ENCODE measurements at regions not wholly inside any gene's neighbourhood (a gene's known extent, or its start where the extent isn't known, plus 50 kb on each side); places are given as distances from the start of the nearest gene placed in this dataset.
A peak's percentile ranks its signal among the peaks of the same experiment; 100 is the strongest.

DNA sequence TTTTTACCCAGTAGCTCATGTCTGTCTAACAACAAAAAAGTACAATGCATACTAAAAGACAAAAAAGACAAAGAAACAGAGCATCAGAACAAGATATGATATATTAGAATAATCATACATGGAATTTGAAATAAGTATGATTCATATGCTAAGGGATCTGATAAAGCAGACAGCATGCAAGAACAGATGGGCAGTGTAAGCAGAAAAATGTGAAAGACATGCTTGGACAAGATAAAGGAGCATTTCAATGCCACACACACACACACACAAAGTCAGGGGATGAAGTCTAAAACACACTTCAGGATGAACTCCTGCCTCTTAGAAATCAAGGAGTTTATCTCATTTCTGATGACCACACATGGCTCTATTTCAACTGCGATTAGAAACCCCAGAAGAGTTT is 649.6 kb upstream of the NDST4 start:
- WGBS (ENCODE audit: insufficient coverage) = no CpG with 5 or more reads among the region's 1 CpG
- intact Hi-C loops (cut with micrococcal nuclease) = no loop called here
- Histone ChIP-seq H2AFZ (ENCODE audit: insufficient read depth, low read depth, low read length, poor library complexity, severe bottlenecking) (no peak overlapping the region), H3K27ac (ENCODE audit: low read depth in 1 of 2, low read length in 2 of 2) (no peak overlapping the region), H3K4me1 (ENCODE audit: control insufficient read depth in 1 of 2, insufficient read depth in 2 of 2, low read length in 2 of 2) (no peaks in the 10 kb centered on the region), H3K36me3 (replicated peaks in 1 of 2; ENCODE audit: control insufficient read depth in 1 of 2, insufficient read depth in 2 of 2, low read length in 2 of 2) (no peaks in the 10 kb centered on the region), H3K9ac (ENCODE audit: insufficient read depth, low read length, poor library complexity, severe bottlenecking) (no peak overlapping the region), H3K4me3 (replicated peaks in 1 of 3; ENCODE audit: low read depth in 2 of 3, low read length in 3 of 3) (no peak overlapping the region), H3K27me3 (ENCODE audit: control insufficient read depth in 2 of 2, insufficient read depth in 2 of 2, low read length in 2 of 2) (no peaks in the 10 kb centered on the region), H3K4me2 (replicated peaks; ENCODE audit: extremely low read depth, low read length, poor library complexity, severe bottlenecking) (no peak overlapping the region), H3K9me3 (replicated peaks in 1 of 2; ENCODE audit: control insufficient read depth in 1 of 2, insufficient read depth in 1 of 2, low read length in 2 of 2) (no peaks in the 10 kb centered on the region), H4K20me1 (ENCODE audit: insufficient read depth, low read length) (no peaks in the 10 kb centered on the region), H3K79me2 (ENCODE audit: insufficient read depth, low read length) (no peaks in the 10 kb centered on the region)
- Mint-ChIP-seq H3K27me3 (ENCODE audit: low read depth in 3 of 3) (peaks cover 0 to 2% (median 0%) of the 10 kb centered on the region in 3 donors), H3K4me3 (no peak overlapping the region), H3K4me1 (no peaks in the 10 kb centered on the region), H3K27ac (no peak overlapping the region), H3K9me3 (no peaks in the 10 kb centered on the region), H3K36me3 (no peaks in the 10 kb centered on the region)
- TF ChIP-seq, protein P1, sequence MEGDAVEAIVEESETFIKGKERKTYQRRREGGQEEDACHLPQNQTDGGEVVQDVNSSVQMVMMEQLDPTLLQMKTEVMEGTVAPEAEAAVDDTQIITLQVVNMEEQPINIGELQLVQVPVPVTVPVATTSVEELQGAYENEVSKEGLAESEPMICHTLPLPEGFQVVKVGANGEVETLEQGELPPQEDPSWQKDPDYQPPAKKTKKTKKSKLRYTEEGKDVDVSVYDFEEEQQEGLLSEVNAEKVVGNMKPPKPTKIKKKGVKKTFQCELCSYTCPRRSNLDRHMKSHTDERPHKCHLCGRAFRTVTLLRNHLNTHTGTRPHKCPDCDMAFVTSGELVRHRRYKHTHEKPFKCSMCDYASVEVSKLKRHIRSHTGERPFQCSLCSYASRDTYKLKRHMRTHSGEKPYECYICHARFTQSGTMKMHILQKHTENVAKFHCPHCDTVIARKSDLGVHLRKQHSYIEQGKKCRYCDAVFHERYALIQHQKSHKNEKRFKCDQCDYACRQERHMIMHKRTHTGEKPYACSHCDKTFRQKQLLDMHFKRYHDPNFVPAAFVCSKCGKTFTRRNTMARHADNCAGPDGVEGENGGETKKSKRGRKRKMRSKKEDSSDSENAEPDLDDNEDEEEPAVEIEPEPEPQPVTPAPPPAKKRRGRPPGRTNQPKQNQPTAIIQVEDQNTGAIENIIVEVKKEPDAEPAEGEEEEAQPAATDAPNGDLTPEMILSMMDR (IDR thresholded peaks at IDR 0.05) = no peak
- DNase-seq = no peak

GRCh38 chr4:115759231-115759630 is 645.8 kb upstream of the NDST4 start:
- Histone ChIP-seq H4K20me1 (ENCODE audit: insufficient read depth, low read length) (no peaks in the 10 kb centered on the region), H3K9me3 (replicated peaks in 1 of 2; ENCODE audit: control insufficient read depth in 1 of 2, insufficient read depth in 1 of 2, low read length in 2 of 2) (peaks cover 0 to 5% of the 10 kb centered on the region in 2 donors), H3K27me3 (ENCODE audit: control insufficient read depth in 2 of 2, insufficient read depth in 2 of 2, low read length in 2 of 2) (no peaks in the 10 kb centered on the region), H3K4me2 (replicated peaks; ENCODE audit: extremely low read depth, low read length, poor library complexity, severe bottlenecking) (no peak overlapping the region), H3K27ac (ENCODE audit: low read depth in 1 of 2, low read length in 2 of 2) (no peak overlapping the region), H3K9ac (ENCODE audit: insufficient read depth, low read length, poor library complexity, severe bottlenecking) (no peak overlapping the region), H3K4me3 (replicated peaks in 1 of 3; ENCODE audit: low read depth in 2 of 3, low read length in 3 of 3) (no peak overlapping the region), H3K4me1 (ENCODE audit: control insufficient read depth in 1 of 2, insufficient read depth in 2 of 2, low read length in 2 of 2) (no peaks in the 10 kb centered on the region), H3K36me3 (replicated peaks in 1 of 2; ENCODE audit: control insufficient read depth in 1 of 2, insufficient read depth in 2 of 2, low read length in 2 of 2) (no peaks in the 10 kb centered on the region), H2AFZ (ENCODE audit: insufficient read depth, low read depth, low read length, poor library complexity, severe bottlenecking) (no peak overlapping the region), H3K79me2 (ENCODE audit: insufficient read depth, low read length) (no peaks in the 10 kb centered on the region)
- TF ChIP-seq, protein P1 (IDR thresholded peaks at IDR 0.05) = no peak
- 75% methylated on average over 2 of the region's 2 CpGs for WGBS (ENCODE audit: insufficient coverage)
- Mint-ChIP-seq H3K27me3 (ENCODE audit: low read depth in 3 of 3) (no peaks in the 10 kb centered on the region), H3K4me3 (no peak overlapping the region), H3K9me3 (peaks cover 0 to 4% (median 0%) of the 10 kb centered on the region in 7 donors), H3K36me3 (no peaks in the 10 kb centered on the region), H3K4me1 (no peaks in the 10 kb centered on the region), H3K27ac (peak overlapping the region in 1 of 7 donors; percentile 31)
- intact Hi-C loops (cut with micrococcal nuclease) = no loop called here
- DNase-seq = no peak

Data from CD14-positive monocyte (primary cell).